Activated naive CD8-positive, alpha-beta T cell treated with anti-CD3 and anti-CD28 coated beads, Interleukin-2, amount 50 U/mL, for 24 hours (primary cell): ENCODE measurements at regions not wholly inside any gene's neighbourhood (a gene's known extent, or its start where the extent isn't known, plus 50 kb on each side); places are given as distances from the start of the nearest gene placed in this dataset.
"Not testable (repeated sequence)": the region's sequence is repeated elsewhere in the genome, so short reads cannot be mapped to it uniquely, and the experiment has no call there.

Experiments used
- ATAC-seq: fragments of 150-1000 bp; cut with Tn5 transposase; one replicate; pipeline ENCODE4 v1.10.0; 2021
- DNase-seq: peaks from one replicate; pipeline ENCODE4 v3.0.0; 2021
- H3K27ac Mint-ChIP-seq: one replicate; pipeline ENCODE4 v1.8.0; 2021; ENCODE audit warnings: mild to moderate bottlenecking, mixed read lengths
- H3K27me3 Mint-ChIP-seq: one replicate; pipeline ENCODE4 v1.8.0; 2021; ENCODE audit warnings: mixed read lengths
- H3K36me3 Mint-ChIP-seq: one replicate; pipeline ENCODE4 v1.8.0; 2021; ENCODE audit warnings: low read depth, mixed read lengths
- H3K4me1 Mint-ChIP-seq: one replicate; pipeline ENCODE4 v1.8.0; 2021; ENCODE audit warnings: mixed read lengths
- H3K4me3 Mint-ChIP-seq: one replicate; pipeline ENCODE4 v1.8.0; 2021; ENCODE audit warnings: mild to moderate bottlenecking, moderate library complexity, mixed read lengths
- H3K9me3 Mint-ChIP-seq: one replicate; pipeline ENCODE4 v1.8.0; 2021; ENCODE audit warnings: mixed read lengths

- not testable (repeated sequence) for DNase-seq, H3K4me3 Mint-ChIP-seq, H3K27ac Mint-ChIP-seq, H3K36me3 Mint-ChIP-seq, H3K9me3 Mint-ChIP-seq, H3K4me1 Mint-ChIP-seq, H3K27me3 Mint-ChIP-seq
- peak; percentile 28 for ATAC-seq
Observed at GRCh38 chr10:123254343-123254742, 100.1 kb downstream of the BUB3 start.

GRCh38 chr10:123257904-123258456 lies 103.8 kb downstream of the BUB3 start:
- Mint-ChIP-seq H3K9me3 (no peaks in the 10 kb centered on the region), H3K4me3 (no peak overlapping the region), H3K27ac (no peak overlapping the region), H3K36me3 (no peaks in the 10 kb centered on the region), H3K27me3 (no peaks in the 10 kb centered on the region), H3K4me1 (no peaks in the 10 kb centered on the region)
- DNase-seq = no peak
- ATAC-seq = no peak

- Mint-ChIP-seq H3K4me1 (no peaks in the 10 kb centered on the region), H3K36me3 (no peaks in the 10 kb centered on the region), H3K27ac (no peak overlapping the region), H3K27me3 (no peaks in the 10 kb centered on the region), H3K9me3 (no peaks in the 10 kb centered on the region), H3K4me3 (no peak overlapping the region)
- DNase-seq = no peak
- ATAC-seq = no peak
Observed at GRCh38 chr10:123259081-123259480, 104.9 kb downstream of the BUB3 start.

GRCh38 chr10:123259791-123260190 lies 105.6 kb downstream of the BUB3 start:
- H3K9me3 Mint-ChIP-seq = no peaks in the 10 kb centered on the region
- no peaks in the 10 kb centered on the region for H3K27me3 Mint-ChIP-seq
- H3K27ac Mint-ChIP-seq = no peak overlapping the region
- H3K4me3 Mint-ChIP-seq = no peak overlapping the region
- no peaks in the 10 kb centered on the region for H3K36me3 Mint-ChIP-seq
- no peak for ATAC-seq
- DNase-seq = no peak
- no peaks in the 10 kb centered on the region for H3K4me1 Mint-ChIP-seq

GRCh38 chr10:123262456-123262855 lies 108.3 kb downstream of the BUB3 start:
- Mint-ChIP-seq H3K27me3 (no peaks in the 10 kb centered on the region), H3K4me3 (no peak overlapping the region), H3K36me3 (no peaks in the 10 kb centered on the region), H3K4me1 (no peaks in the 10 kb centered on the region), H3K27ac (no peak overlapping the region), H3K9me3 (no peaks in the 10 kb centered on the region)
- no peak for ATAC-seq
- DNase-seq = no peak

GRCh38 chr10:123266971-123267370 lies 112.8 kb downstream of the BUB3 start:
- Mint-ChIP-seq H3K9me3 (no peaks in the 10 kb centered on the region), H3K27ac (no peak overlapping the region), H3K36me3 (no peaks in the 10 kb centered on the region), H3K27me3 (no peaks in the 10 kb centered on the region), H3K4me1 (peaks cover 4% of the 10 kb centered on the region), H3K4me3 (no peak overlapping the region)
- ATAC-seq = no peak
- no peak for DNase-seq

- no peak for ATAC-seq
- Mint-ChIP-seq H3K4me3 (no peak overlapping the region), H3K27ac (no peak overlapping the region), H3K4me1 (peaks cover 4% of the 10 kb centered on the region), H3K9me3 (no peaks in the 10 kb centered on the region), H3K27me3 (peaks cover 6% of the 10 kb centered on the region), H3K36me3 (no peaks in the 10 kb centered on the region)
- no peak for DNase-seq
Observed at GRCh38 chr10:123269017-123269552, 114.9 kb downstream of the BUB3 start.

GRCh38 chr10:123269675-123270074 lies 115.5 kb downstream of the BUB3 start:
- no peak overlapping the region for H3K27ac Mint-ChIP-seq
- DNase-seq (no peak), ATAC-seq (no peak)
- H3K27me3 Mint-ChIP-seq = peaks cover 11% of the 10 kb centered on the region
- H3K4me3 Mint-ChIP-seq = no peak overlapping the region
- H3K4me1 Mint-ChIP-seq = peaks cover 6% of the 10 kb centered on the region
- no peaks in the 10 kb centered on the region for H3K36me3 Mint-ChIP-seq
- no peaks in the 10 kb centered on the region for H3K9me3 Mint-ChIP-seq

- Mint-ChIP-seq H3K4me3 (no peak overlapping the region), H3K27me3 (peaks cover 15% of the 10 kb centered on the region), H3K27ac (no peak overlapping the region), H3K36me3 (no peaks in the 10 kb centered on the region), H3K4me1 (peaks cover 6% of the 10 kb centered on the region), H3K9me3 (no peaks in the 10 kb centered on the region)
- DNase-seq (no peak), ATAC-seq (no peak)
Observed at GRCh38 chr10:123270221-123270620, 116.0 kb downstream of the BUB3 start.

- Mint-ChIP-seq H3K4me3 (no peak overlapping the region), H3K4me1 (peaks cover 6% of the 10 kb centered on the region), H3K27me3 (peaks cover 20% of the 10 kb centered on the region), H3K9me3 (no peaks in the 10 kb centered on the region), H3K27ac (no peak overlapping the region), H3K36me3 (no peaks in the 10 kb centered on the region)
- ATAC-seq (no peak), DNase-seq (no peak)
Observed at GRCh38 chr10:123270806-123271205, 116.6 kb downstream of the BUB3 start.

GRCh38 chr10:123272171-123272570 lies 118.0 kb downstream of the BUB3 start:
- H3K36me3 Mint-ChIP-seq = peaks cover 1% of the 10 kb centered on the region
- DNase-seq (no peak), ATAC-seq (no peak)
- peaks cover 6% of the 10 kb centered on the region for H3K4me1 Mint-ChIP-seq
- no peak overlapping the region for H3K27ac Mint-ChIP-seq
- no peaks in the 10 kb centered on the region for H3K9me3 Mint-ChIP-seq
- no peak overlapping the region for H3K4me3 Mint-ChIP-seq
- H3K27me3 Mint-ChIP-seq = peaks cover 23% of the 10 kb centered on the region

- H3K9me3 Mint-ChIP-seq = no peaks in the 10 kb centered on the region
- no peak overlapping the region for H3K27ac Mint-ChIP-seq
- H3K27me3 Mint-ChIP-seq = peaks cover 23% of the 10 kb centered on the region
- H3K36me3 Mint-ChIP-seq = peaks cover 1% of the 10 kb centered on the region
- no peak for DNase-seq
- peaks cover 6% of the 10 kb centered on the region for H3K4me1 Mint-ChIP-seq
- no peak overlapping the region for H3K4me3 Mint-ChIP-seq
- ATAC-seq = no peak
Observed at GRCh38 chr10:123274306-123275135, 120.3 kb downstream of the BUB3 start.

GRCh38 chr10:123275136-123275564 lies 120.9 kb downstream of the BUB3 start:
- peaks cover 23% of the 10 kb centered on the region for H3K27me3 Mint-ChIP-seq
- no peak overlapping the region for H3K27ac Mint-ChIP-seq
- H3K4me3 Mint-ChIP-seq = no peak overlapping the region
- peaks cover 6% of the 10 kb centered on the region for H3K4me1 Mint-ChIP-seq
- H3K9me3 Mint-ChIP-seq = no peaks in the 10 kb centered on the region
- peaks cover 1% of the 10 kb centered on the region for H3K36me3 Mint-ChIP-seq
- DNase-seq (no peak), ATAC-seq (no peak)

- ATAC-seq (peak; percentile 57), DNase-seq (no peak)
- no peak overlapping the region for H3K4me3 Mint-ChIP-seq
- H3K4me1 Mint-ChIP-seq = peaks cover 2% of the 10 kb centered on the region
- peaks cover 20% of the 10 kb centered on the region for H3K27me3 Mint-ChIP-seq
- H3K9me3 Mint-ChIP-seq = no peaks in the 10 kb centered on the region
- no peak overlapping the region for H3K27ac Mint-ChIP-seq
- peaks cover 1% of the 10 kb centered on the region for H3K36me3 Mint-ChIP-seq
Observed at GRCh38 chr10:123278445-123278844, 124.2 kb downstream of the BUB3 start.

- not testable (repeated sequence) for ATAC-seq, H3K27ac Mint-ChIP-seq, H3K36me3 Mint-ChIP-seq, H3K4me3 Mint-ChIP-seq, DNase-seq, H3K9me3 Mint-ChIP-seq, H3K27me3 Mint-ChIP-seq
- peaks cover 17% of the 10 kb centered on the region for H3K4me1 Mint-ChIP-seq
Observed at GRCh38 chr10:123283371-123283770, 129.2 kb downstream of the BUB3 start.
